ENCODE measurements at regions not wholly inside any gene's neighbourhood (a gene's known extent, or its start where the extent isn't known, plus 50 kb on each side); places are given as distances from the start of the nearest gene placed in this dataset.

DNA sequence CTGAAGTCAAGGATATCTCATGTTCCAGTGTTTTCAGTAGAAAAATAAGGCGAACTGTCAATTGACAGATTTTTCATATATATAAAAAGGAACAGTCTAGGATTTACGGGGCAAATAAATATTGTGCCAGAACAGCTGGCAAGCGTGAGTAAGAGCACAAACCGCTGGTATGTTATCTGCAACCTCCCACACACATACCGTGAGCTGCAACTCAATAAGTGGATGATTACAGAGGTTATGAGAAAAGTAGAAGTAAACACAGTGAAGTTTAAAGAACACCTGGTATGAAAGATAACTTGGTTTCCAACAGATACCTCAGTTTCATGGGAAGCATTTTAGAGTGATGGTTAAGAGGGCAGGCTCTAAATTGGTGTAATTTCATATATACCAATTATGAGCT is 733.4 kb downstream of the TUSC7 start:
- H3K9me3 ChIP-seq: no peaks in the 10 kb centered on the region
- H3K36me3 ChIP-seq: no peaks in the 10 kb centered on the region
- intact Hi-C loops (cut with DNase I): no loop called here
- no peak overlapping the region for H3K27ac ChIP-seq
- no peaks in the 10 kb centered on the region for H3K27me3 ChIP-seq
- no peaks in the 10 kb centered on the region for H3K4me1 ChIP-seq
- no peak overlapping the region for H3K4me3 ChIP-seq
- TF ChIP-seq POLR2AphosphoS5 (IDR thresholded peaks at IDR 0.05; ENCODE audit: insufficient read depth in 1 of 2, low read depth in 1 of 2) (no peak), POLR2A (IDR thresholded peaks at IDR 0.05) (no peak), CTCF (IDR thresholded peaks at IDR 0.05) (no peak)
- DNase-seq (ENCODE audit: extremely low spot score in 2 of 2): no peak

GRCh38 chr3:117444175-117444574 is 734.6 kb downstream of the TUSC7 start:
- DNase-seq (ENCODE audit: extremely low spot score in 2 of 2): no peak
- no peak overlapping the region for H3K4me3 ChIP-seq
- no peaks in the 10 kb centered on the region for H3K27me3 ChIP-seq
- H3K27ac ChIP-seq: no peak overlapping the region
- TF ChIP-seq POLR2AphosphoS5 (IDR thresholded peaks at IDR 0.05; ENCODE audit: insufficient read depth in 1 of 2, low read depth in 1 of 2) (no peak), CTCF (IDR thresholded peaks at IDR 0.05) (no peak), POLR2A (IDR thresholded peaks at IDR 0.05) (no peak)
- H3K9me3 ChIP-seq: no peaks in the 10 kb centered on the region
- intact Hi-C loops (cut with DNase I): no loop called here
- no peaks in the 10 kb centered on the region for H3K4me1 ChIP-seq
- H3K36me3 ChIP-seq: no peaks in the 10 kb centered on the region

DNA sequence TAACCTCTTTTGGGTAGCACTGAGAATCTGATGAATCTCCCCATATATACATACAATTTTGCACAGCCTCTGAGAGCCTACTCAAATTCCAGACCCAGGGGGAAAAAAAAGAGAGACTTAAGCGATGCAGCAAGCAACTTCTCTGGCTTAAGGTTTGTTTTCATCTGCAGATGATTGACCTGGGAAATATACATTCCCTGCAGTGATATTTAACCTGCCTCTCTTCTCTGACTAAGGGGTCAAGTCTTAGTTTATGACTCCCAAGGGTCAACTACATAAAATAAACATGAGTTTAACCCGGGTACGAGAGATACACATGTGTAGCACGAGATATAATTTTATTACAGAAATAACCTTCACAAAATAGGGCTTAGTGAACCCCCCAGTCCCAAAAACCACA is 737.8 kb downstream of the TUSC7 start:
- no peak for DNase-seq (ENCODE audit: extremely low spot score in 2 of 2)
- TF ChIP-seq POLR2A (IDR thresholded peaks at IDR 0.05): no peak
- no peak overlapping the region for H3K4me3 ChIP-seq
- intact Hi-C loops (cut with DNase I): no loop called here
- H3K36me3 ChIP-seq: no peaks in the 10 kb centered on the region
- H3K27ac ChIP-seq: no peak overlapping the region
- H3K27me3 ChIP-seq: no peaks in the 10 kb centered on the region
- no peaks in the 10 kb centered on the region for H3K9me3 ChIP-seq
- no peaks in the 10 kb centered on the region for H3K4me1 ChIP-seq

DNA sequence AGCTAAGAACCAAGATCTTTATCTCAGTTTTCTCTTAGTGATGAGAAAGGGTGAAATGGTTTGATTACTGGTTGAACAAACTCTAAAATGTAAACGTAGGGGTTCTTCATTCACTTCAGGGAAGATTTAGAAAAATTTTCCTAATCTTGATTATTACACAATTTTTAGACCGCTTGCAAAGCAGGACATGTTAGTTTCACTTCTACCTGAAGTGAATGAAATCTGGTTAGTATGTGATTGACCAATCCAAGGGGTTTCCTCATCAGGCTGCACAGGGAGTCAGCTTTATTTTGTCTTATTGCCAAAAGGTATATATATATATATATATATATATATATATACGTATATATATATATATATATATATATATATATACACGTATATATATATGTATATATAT is 740.4 kb downstream of the TUSC7 start:
- TF ChIP-seq POLR2AphosphoS5 (IDR thresholded peaks at IDR 0.05; ENCODE audit: insufficient read depth in 1 of 2, low read depth in 1 of 2) (no peak), CTCF (IDR thresholded peaks at IDR 0.05) (no peak), POLR2A (IDR thresholded peaks at IDR 0.05) (no peak)
- H3K27ac ChIP-seq: no peak overlapping the region
- DNase-seq (ENCODE audit: extremely low spot score in 2 of 2): no peak
- H3K4me3 ChIP-seq: no peak overlapping the region
- no peaks in the 10 kb centered on the region for H3K27me3 ChIP-seq
- H3K4me1 ChIP-seq: no peaks in the 10 kb centered on the region
- no peaks in the 10 kb centered on the region for H3K36me3 ChIP-seq
- no peaks in the 10 kb centered on the region for H3K9me3 ChIP-seq
- intact Hi-C loops (cut with DNase I): no loop called here

GRCh38 chr3:117454254-117454653 is 744.7 kb downstream of the TUSC7 start:
- H3K27me3 ChIP-seq: no peaks in the 10 kb centered on the region
- H3K27ac ChIP-seq: no peak overlapping the region
- no peaks in the 10 kb centered on the region for H3K9me3 ChIP-seq
- no peak overlapping the region for H3K4me3 ChIP-seq
- H3K36me3 ChIP-seq: no peaks in the 10 kb centered on the region
- intact Hi-C loops (cut with DNase I): no loop called here
- DNase-seq (ENCODE audit: extremely low spot score in 2 of 2): no peak
- TF ChIP-seq POLR2A (IDR thresholded peaks at IDR 0.05) (no peak), CTCF (IDR thresholded peaks at IDR 0.05) (no peak), POLR2AphosphoS5 (IDR thresholded peaks at IDR 0.05; ENCODE audit: insufficient read depth in 1 of 2, low read depth in 1 of 2) (no peak)
- no peaks in the 10 kb centered on the region for H3K4me1 ChIP-seq

GRCh38 chr3:117454908-117455307 is 745.3 kb downstream of the TUSC7 start:
- Histone ChIP-seq H3K36me3 (no peaks in the 10 kb centered on the region), H3K4me1 (no peaks in the 10 kb centered on the region), H3K27me3 (no peaks in the 10 kb centered on the region), H3K4me3 (no peak overlapping the region), H3K9me3 (no peaks in the 10 kb centered on the region), H3K27ac (no peak overlapping the region)
- TF ChIP-seq POLR2A (IDR thresholded peaks at IDR 0.05): no peak
- no peak for TF ChIP-seq POLR2AphosphoS5 (IDR thresholded peaks at IDR 0.05; ENCODE audit: insufficient read depth in 1 of 2, low read depth in 1 of 2)
- no peak for TF ChIP-seq CTCF (IDR thresholded peaks at IDR 0.05)
- intact Hi-C loops (cut with DNase I): no loop called here
- no peak for DNase-seq (ENCODE audit: extremely low spot score in 2 of 2)
